ENCODE measurements at regions not wholly inside any gene's neighbourhood (a gene's known extent, or its start where the extent isn't known, plus 50 kb on each side); places are given as distances from the start of the nearest gene placed in this dataset.

GRCh38 chr9:107690021-107690420 is 200.5 kb upstream of the KLF4 start:
- Histone ChIP-seq H3K4me3 (no peak overlapping the region), H3K27me3 (no peaks in the 10 kb centered on the region), H3K27ac (no peak overlapping the region), H3K4me1 (no peaks in the 10 kb centered on the region), H3K36me3 (no peaks in the 10 kb centered on the region), H3K9me3 (peaks cover 0 to 9% of the 10 kb centered on the region in 2 donors)
- no peak for DNase-seq
- TF ChIP-seq POLR2AphosphoS5 (IDR thresholded peaks at IDR 0.05) (no peak), POLR2A (IDR thresholded peaks at IDR 0.05) (no peak), EP300 (IDR thresholded peaks at IDR 0.05; ENCODE audit: low read depth) (no peak), CTCF (IDR thresholded peaks at IDR 0.05) (no peak)
- 66% methylated on average over 5 of the region's 5 CpGs for WGBS, 2 donors (ENCODE audit: low coverage in 1 of 2)
- in situ Hi-C loops (cut with MboI; ENCODE audit: low pct_ligation_motif_present in 1 of 4, low pct_unique_long_range_greater_than_20kb in 1 of 4, low sequenced_read_pairs in 3 of 4): loop anchor here in 1 of 4 donors (10.0 kb wide), 1 partner anchor 555 kb away; no protein-coding TSS in a partner anchor
- intact Hi-C loops (cut with DNase I; ENCODE audit: low total_unique reads): no loop called here

- intact Hi-C loops (cut with DNase I; ENCODE audit: low total_unique reads): no loop called here
- peaks cover 0 to 6% (median 2%) of the 10 kb centered on the region in 4 donors for H3K4me1 ChIP-seq
- no peaks in the 10 kb centered on the region for H3K36me3 ChIP-seq
- H3K27me3 ChIP-seq: no peaks in the 10 kb centered on the region
- DNase-seq: no peak
- peaks cover 0 to 9% of the 10 kb centered on the region in 2 donors for H3K9me3 ChIP-seq
- no peak overlapping the region for H3K27ac ChIP-seq
- in situ Hi-C loops (cut with MboI; ENCODE audit: low pct_ligation_motif_present in 1 of 4, low pct_unique_long_range_greater_than_20kb in 1 of 4, low sequenced_read_pairs in 3 of 4): no loop called here
- no peak overlapping the region for H3K4me3 ChIP-seq
- TF ChIP-seq POLR2A (IDR thresholded peaks at IDR 0.05) (no peak), EP300 (IDR thresholded peaks at IDR 0.05; ENCODE audit: low read depth) (no peak), CTCF (IDR thresholded peaks at IDR 0.05) (no peak), POLR2AphosphoS5 (IDR thresholded peaks at IDR 0.05) (no peak)
These were observed 199.2 kb upstream of the KLF4 start for GRCh38 chr9:107688728-107689127.

- Histone ChIP-seq H3K9me3 (peaks cover 0 to 9% of the 10 kb centered on the region in 2 donors), H3K27me3 (no peaks in the 10 kb centered on the region), H3K4me3 (no peak overlapping the region), H3K27ac (no peak overlapping the region), H3K36me3 (no peaks in the 10 kb centered on the region), H3K4me1 (peaks cover 0 to 13% (median 5%) of the 10 kb centered on the region in 4 donors)
- WGBS, 2 donors (ENCODE audit: low coverage in 1 of 2): 75 to 100% methylated on average over 1 to 4 of the region's 4 CpGs
- TF ChIP-seq POLR2AphosphoS5 (IDR thresholded peaks at IDR 0.05): no peak
- TF ChIP-seq POLR2A (IDR thresholded peaks at IDR 0.05): no peak
- no peak for TF ChIP-seq EP300 (IDR thresholded peaks at IDR 0.05; ENCODE audit: low read depth)
- no peak for TF ChIP-seq CTCF (IDR thresholded peaks at IDR 0.05)
- in situ Hi-C loops (cut with MboI; ENCODE audit: low pct_ligation_motif_present in 1 of 4, low pct_unique_long_range_greater_than_20kb in 1 of 4, low sequenced_read_pairs in 3 of 4) (no loop called here), intact Hi-C loops (cut with DNase I; ENCODE audit: low total_unique reads) (no loop called here)
- DNase-seq: no peak
These were observed 196.3 kb upstream of the KLF4 start for GRCh38 chr9:107685901-107686300.

- peaks cover 0 to 9% of the 10 kb centered on the region in 2 donors for H3K9me3 ChIP-seq
- in situ Hi-C loops (cut with MboI; ENCODE audit: low pct_ligation_motif_present in 1 of 4, low pct_unique_long_range_greater_than_20kb in 1 of 4, low sequenced_read_pairs in 3 of 4) (no loop called here), intact Hi-C loops (cut with DNase I; ENCODE audit: low total_unique reads) (no loop called here)
- no peaks in the 10 kb centered on the region for H3K27me3 ChIP-seq
- H3K4me1 ChIP-seq: peaks cover 0 to 13% (median 5%) of the 10 kb centered on the region in 4 donors
- H3K36me3 ChIP-seq: no peaks in the 10 kb centered on the region
- H3K27ac ChIP-seq: no peak overlapping the region
- DNase-seq: no peak
- TF ChIP-seq POLR2AphosphoS5 (IDR thresholded peaks at IDR 0.05) (no peak), EP300 (IDR thresholded peaks at IDR 0.05; ENCODE audit: low read depth) (no peak), CTCF (IDR thresholded peaks at IDR 0.05) (no peak), POLR2A (IDR thresholded peaks at IDR 0.05) (no peak)
- WGBS, 2 donors (ENCODE audit: low coverage in 1 of 2): 81 to 100% methylated on average over 1 to 3 of the region's 3 CpGs
- no peak overlapping the region for H3K4me3 ChIP-seq
These were observed 195.8 kb upstream of the KLF4 start for GRCh38 chr9:107685376-107685775.

All from transverse colon (tissue), 4 donors.